ENCODE measurements at regions not wholly inside any gene's neighbourhood (a gene's known extent, or its start where the extent isn't known, plus 50 kb on each side); places are given as distances from the start of the nearest gene placed in this dataset.

DNA sequence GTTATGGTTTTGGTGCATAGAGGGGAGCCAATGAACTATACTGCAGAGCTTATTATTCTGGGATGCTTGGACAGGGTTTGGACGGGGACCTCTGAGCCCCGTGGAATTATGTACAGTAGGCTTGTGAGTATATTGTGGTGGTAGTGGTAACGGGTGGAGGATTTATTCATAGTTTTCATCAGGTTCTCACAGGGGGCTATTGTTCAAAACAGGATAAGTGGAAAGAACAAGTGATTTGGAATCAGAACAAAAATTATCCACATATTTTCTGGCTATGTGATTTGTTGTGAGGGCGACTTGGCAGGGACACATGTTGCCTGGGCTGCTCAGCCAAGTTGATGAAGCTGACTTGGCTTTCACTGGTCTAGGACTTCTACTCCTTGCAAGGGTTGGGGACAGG, 64.6 kb upstream of the ELOVL5 start:
- DNase-seq (ENCODE audit: low read depth in 2 of 2), result no peak

DNA sequence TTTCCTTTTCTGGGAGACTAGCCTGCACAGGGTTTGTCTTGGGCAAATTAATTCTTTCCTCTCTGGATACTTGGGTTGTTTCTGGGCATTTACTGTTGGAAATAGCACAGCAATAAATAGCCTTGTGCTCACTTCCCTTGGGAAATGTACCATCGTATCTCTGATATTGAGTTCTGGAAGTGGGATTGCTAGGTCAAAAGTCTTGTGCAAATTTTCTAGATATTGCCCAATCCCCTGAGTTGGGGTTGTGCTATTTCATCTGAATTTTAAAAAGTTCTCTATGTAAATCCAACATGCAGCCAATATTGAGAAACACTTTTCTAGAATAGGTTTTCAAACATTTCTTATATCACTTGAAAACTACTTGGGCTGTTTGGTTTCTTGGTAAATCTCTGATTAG, 64.0 kb upstream of the ELOVL5 start:
- DNase-seq (ENCODE audit: low read depth in 2 of 2), result no peak

DNA sequence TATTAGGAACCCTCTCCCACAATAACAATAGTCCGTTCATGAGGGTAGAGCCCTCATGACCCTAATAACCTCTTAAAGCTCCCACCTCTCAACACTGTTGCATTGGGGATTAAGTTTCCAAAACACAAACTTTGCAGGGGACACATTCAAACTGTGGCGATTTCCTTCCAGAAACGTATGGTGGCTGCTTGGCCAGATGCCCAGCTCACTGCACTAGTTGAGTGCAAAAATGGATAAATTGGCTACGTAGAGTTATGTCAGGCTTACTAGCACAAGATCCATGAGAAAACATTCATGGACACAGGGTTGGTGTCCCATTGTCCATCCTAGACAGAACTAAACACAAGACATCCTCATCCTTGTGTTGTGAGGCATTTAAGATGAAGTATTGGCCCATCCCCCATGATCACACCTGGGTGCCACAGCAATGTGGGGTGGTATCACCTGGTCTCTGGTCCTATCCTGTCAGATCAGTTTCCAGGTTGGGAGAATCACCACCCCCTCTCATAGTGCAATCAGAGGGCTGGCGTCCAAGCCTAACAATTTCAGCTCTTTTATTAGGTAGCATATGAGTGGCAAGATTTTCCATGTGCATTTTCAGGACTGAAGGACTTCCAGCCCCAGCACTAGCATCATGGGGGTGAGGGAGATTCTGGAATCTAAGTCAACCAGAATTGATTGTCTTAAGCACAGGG, 63.4 kb upstream of the ELOVL5 start:
- DNase-seq (ENCODE audit: low read depth in 2 of 2), result no peak

DNA sequence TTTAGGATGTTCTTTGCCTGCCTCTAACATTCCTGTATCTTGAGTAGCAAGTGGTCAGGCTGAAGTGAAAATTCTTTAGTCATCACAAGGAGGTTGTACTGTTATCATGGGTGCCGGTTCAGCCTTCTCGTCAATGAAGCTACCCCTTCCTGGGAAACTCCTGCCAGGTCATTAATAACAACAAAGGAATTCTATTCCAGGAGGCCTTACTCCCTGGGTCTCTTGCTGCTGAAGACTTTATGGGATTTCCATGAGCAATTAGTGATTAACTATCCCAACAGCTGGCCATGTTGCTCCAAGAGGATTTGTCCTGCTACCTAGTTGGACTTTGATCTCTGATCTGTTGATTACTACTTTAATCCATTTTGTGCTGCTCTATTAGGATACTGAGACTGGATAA, 62.7 kb upstream of the ELOVL5 start:
- DNase-seq (ENCODE audit: low read depth in 2 of 2), result no peak

DNA sequence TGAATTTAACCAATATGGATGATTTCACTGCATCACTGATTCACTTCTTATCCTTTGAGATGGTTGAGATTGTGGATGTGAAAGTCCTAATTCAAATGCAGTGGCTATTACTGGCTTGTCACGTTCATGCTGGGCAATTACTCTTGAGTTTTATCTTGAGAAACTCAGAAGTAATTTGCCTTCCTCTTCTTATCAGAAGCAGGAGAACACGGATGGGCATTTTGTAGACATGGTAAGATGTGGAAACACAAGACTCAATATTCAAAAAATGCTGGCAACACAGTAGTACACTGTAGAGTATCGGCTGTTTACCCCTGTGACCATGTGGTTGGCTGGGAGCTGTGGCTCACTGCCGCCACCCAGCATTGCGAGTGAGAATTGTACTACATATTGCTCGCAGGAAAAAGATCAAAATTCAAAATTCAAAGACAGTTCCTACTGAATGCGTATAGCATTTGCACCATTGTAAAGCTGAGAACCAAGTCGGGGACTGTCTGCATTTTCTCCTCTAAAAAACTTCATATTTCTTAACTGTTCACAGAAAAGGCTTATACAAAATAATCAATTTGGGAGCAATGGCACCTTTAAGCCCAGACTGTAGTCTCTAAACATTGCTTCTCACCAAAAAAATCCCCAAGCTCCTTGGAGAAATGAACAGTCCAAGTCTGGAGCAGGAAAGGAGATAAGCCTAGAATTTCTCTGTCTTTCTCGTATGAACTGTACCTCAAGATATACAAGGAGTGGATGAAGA, 61.9 kb upstream of the ELOVL5 start:
- DNase-seq (ENCODE audit: low read depth in 2 of 2), result peak; percentile 24 to 26

DNA sequence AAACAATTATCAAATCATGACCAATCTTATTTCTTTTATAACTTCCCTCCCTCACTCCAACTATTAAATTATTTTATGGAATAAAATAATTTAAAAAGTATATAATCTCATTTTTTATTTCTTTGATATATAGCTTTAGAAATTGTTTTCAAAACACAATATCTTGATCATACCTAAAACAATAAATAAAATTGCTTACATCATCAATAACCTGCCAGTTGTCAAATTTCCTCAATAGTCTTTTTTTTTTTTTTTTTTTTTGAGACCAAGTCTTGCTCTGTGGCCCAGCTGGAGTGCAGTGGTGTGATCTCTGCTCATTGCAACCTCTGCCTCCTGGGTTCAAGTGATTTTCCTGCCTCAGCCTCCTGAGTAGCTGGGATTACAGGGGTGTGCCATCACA, 60.1 kb upstream of the ELOVL5 start:
- DNase-seq (ENCODE audit: low read depth in 2 of 2), result no peak

DNA sequence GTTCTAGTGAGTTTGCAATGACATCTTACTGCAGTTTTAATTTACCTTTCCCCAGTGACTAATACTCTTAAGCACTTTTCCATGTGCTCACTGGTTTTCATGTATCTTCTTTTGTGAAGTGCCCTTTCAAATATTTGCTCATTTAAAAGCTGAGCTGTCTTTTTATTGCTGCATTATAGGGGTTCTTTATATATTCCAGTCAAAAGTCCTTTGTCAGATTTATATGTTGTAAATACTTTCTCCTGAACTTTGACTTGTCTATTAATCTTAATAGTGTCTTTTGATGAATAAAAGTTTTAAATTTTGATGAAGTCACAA, 50.2 kb upstream of the ELOVL5 start:
- no peak for DNase-seq (ENCODE audit: low read depth in 2 of 2)

DNA sequence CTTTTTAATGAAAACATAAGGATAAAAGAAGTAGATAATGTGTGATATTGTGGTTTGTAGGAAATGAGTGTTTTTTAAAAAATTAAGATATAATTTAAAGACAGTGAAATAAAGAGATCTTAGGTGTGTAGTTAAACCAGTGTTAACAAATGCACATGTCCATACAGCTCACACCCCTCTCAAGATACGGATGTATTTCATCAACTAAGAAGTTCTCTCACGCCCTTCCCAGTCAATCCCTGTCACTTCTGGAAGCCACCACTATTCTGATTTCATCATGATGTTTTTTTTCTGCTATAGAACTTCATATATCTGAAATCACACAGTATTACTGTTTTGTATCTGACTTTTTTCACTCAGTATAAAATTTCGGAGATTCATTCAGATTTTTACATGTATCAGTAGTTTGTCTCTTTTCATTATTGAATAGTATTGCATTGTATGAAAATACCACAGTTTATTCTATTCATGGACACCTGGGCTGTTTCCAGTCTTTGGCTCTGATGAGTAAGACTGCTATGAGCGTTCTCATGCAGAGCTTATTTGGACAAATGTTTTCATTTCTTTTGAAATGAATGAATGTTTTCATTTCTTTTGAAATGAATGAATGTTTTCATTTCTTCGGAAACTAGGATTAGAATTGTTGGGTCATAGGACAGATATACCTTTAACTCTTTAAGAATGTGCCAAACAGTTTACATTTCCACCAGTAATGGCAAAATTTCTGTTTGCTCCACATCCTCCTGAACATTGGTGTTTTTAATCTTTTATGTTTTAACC, 49.7 kb upstream of the ELOVL5 start:
- no peak for DNase-seq (ENCODE audit: low read depth in 2 of 2)

Data from stimulated activated CD8-positive, alpha-beta memory T cell treated with anti-CD3 and anti-CD28 coated beads, Interleukin-2, amount 100 ng/mL, for 1 hour (primary cell).